ENCODE measurements at regions not wholly inside any gene's neighbourhood (a gene's known extent, or its start where the extent isn't known, plus 50 kb on each side); places are given as distances from the start of the nearest gene placed in this dataset.

GRCh38 chr1:76687307-76688175 is 179.7 kb upstream of the ST6GALNAC5 start:
- POLR2A ChIA-PET, result interaction anchor here (1.0 to 1.3 kb wide), 2 partner anchors 18 kb away, joined by 3 read pairs; no protein-coding TSS in a partner anchor
- no TSS peak for BruUV-seq (replicated peaks)
- no peaks in the 10 kb centered on the region for H3K36me3 ChIP-seq (ENCODE audit: insufficient read depth, low read length)
- H3K4me1 ChIP-seq (ENCODE audit: insufficient read depth, low read length, poor library complexity, severe bottlenecking), result no peaks in the 10 kb centered on the region
- H3K4me2 ChIP-seq (ENCODE audit: low read length), result no peak overlapping the region
- intact Hi-C loops (cut with micrococcal nuclease; ENCODE audit: unreplicated experiment), result no loop called here
- H3K9me2 ChIP-seq (ENCODE audit: insufficient read depth, low read length), result no peaks in the 10 kb centered on the region
- H3K79me2 ChIP-seq (ENCODE audit: insufficient read depth, low read depth, low read length), result no peaks in the 10 kb centered on the region
- H3K4me3 ChIP-seq (ENCODE audit: low read depth, low read length, poor library complexity, severe bottlenecking), result no peak overlapping the region
- no peaks in the 10 kb centered on the region for H4K20me1 ChIP-seq (ENCODE audit: insufficient read depth, low read length)
- CTCF ChIA-PET (ENCODE audit: unreplicated experiment), result no interaction called here
- no peak for DNase-seq (ENCODE audit: low spot score)
- no peak for TF ChIP-seq EZH2phosphoT487 (IDR thresholded peaks at IDR 0.05; ENCODE audit: borderline replicate concordance, low read depth, low read length)
- TF ChIP-seq CTCF (conservative IDR thresholded peaks at IDR 0.05; ENCODE audit: low read length), result no peak
- H3K9me3 ChIP-seq (ENCODE audit: low read length), result no peaks in the 10 kb centered on the region
- no peak overlapping the region for H3K27ac ChIP-seq (ENCODE audit: low read depth, low read length, poor library complexity, severe bottlenecking)
- H2AFZ ChIP-seq (ENCODE audit: low read length), result no peak overlapping the region

- Histone ChIP-seq H4K20me1 (ENCODE audit: insufficient read depth, low read length) (no peaks in the 10 kb centered on the region), H3K79me2 (ENCODE audit: insufficient read depth, low read depth, low read length) (no peaks in the 10 kb centered on the region), H3K4me3 (ENCODE audit: low read depth, low read length, poor library complexity, severe bottlenecking) (no peak overlapping the region), H3K4me1 (ENCODE audit: insufficient read depth, low read length, poor library complexity, severe bottlenecking) (no peaks in the 10 kb centered on the region), H3K36me3 (ENCODE audit: insufficient read depth, low read length) (no peaks in the 10 kb centered on the region), H2AFZ (ENCODE audit: low read length) (no peak overlapping the region), H3K9me3 (ENCODE audit: low read length) (no peaks in the 10 kb centered on the region), H3K9me2 (ENCODE audit: insufficient read depth, low read length) (no peaks in the 10 kb centered on the region), H3K4me2 (ENCODE audit: low read length) (no peak overlapping the region), H3K27ac (ENCODE audit: low read depth, low read length, poor library complexity, severe bottlenecking) (no peak overlapping the region)
- POLR2A ChIA-PET, result no interaction called here
- CTCF ChIA-PET (ENCODE audit: unreplicated experiment), result no interaction called here
- DNase-seq (ENCODE audit: low spot score), result no peak
- BruUV-seq (replicated peaks), result no TSS peak
- intact Hi-C loops (cut with micrococcal nuclease; ENCODE audit: unreplicated experiment), result no loop called here
- TF ChIP-seq CTCF (conservative IDR thresholded peaks at IDR 0.05; ENCODE audit: low read length) (no peak), EZH2phosphoT487 (IDR thresholded peaks at IDR 0.05; ENCODE audit: borderline replicate concordance, low read depth, low read length) (no peak)
These were observed 176.5 kb upstream of the ST6GALNAC5 start for GRCh38 chr1:76690766-76691165.

GRCh38 chr1:76695535-76695934 is 171.7 kb upstream of the ST6GALNAC5 start:
- H3K4me1 ChIP-seq (ENCODE audit: insufficient read depth, low read length, poor library complexity, severe bottlenecking), result no peaks in the 10 kb centered on the region
- TF ChIP-seq EZH2phosphoT487 (IDR thresholded peaks at IDR 0.05; ENCODE audit: borderline replicate concordance, low read depth, low read length) (no peak), CTCF (conservative IDR thresholded peaks at IDR 0.05; ENCODE audit: low read length) (no peak)
- BruUV-seq (replicated peaks), result no TSS peak
- no peak overlapping the region for H3K4me2 ChIP-seq (ENCODE audit: low read length)
- no peaks in the 10 kb centered on the region for H4K20me1 ChIP-seq (ENCODE audit: insufficient read depth, low read length)
- no peaks in the 10 kb centered on the region for H3K9me3 ChIP-seq (ENCODE audit: low read length)
- DNase-seq (ENCODE audit: low spot score), result no peak
- H3K9me2 ChIP-seq (ENCODE audit: insufficient read depth, low read length), result no peaks in the 10 kb centered on the region
- intact Hi-C loops (cut with micrococcal nuclease; ENCODE audit: unreplicated experiment), result no loop called here
- no peak overlapping the region for H2AFZ ChIP-seq (ENCODE audit: low read length)
- no peak overlapping the region for H3K27ac ChIP-seq (ENCODE audit: low read depth, low read length, poor library complexity, severe bottlenecking)
- no peaks in the 10 kb centered on the region for H3K36me3 ChIP-seq (ENCODE audit: insufficient read depth, low read length)
- H3K79me2 ChIP-seq (ENCODE audit: insufficient read depth, low read depth, low read length), result no peaks in the 10 kb centered on the region
- ChIA-PET POLR2A (no interaction called here), CTCF (ENCODE audit: unreplicated experiment) (no interaction called here)
- no peak overlapping the region for H3K4me3 ChIP-seq (ENCODE audit: low read depth, low read length, poor library complexity, severe bottlenecking)

Data from OCI-LY7 (cell line).